ENCODE measurements at regions not wholly inside any gene's neighbourhood (a gene's known extent, or its start where the extent isn't known, plus 50 kb on each side); places are given as distances from the start of the nearest gene placed in this dataset.

DNA sequence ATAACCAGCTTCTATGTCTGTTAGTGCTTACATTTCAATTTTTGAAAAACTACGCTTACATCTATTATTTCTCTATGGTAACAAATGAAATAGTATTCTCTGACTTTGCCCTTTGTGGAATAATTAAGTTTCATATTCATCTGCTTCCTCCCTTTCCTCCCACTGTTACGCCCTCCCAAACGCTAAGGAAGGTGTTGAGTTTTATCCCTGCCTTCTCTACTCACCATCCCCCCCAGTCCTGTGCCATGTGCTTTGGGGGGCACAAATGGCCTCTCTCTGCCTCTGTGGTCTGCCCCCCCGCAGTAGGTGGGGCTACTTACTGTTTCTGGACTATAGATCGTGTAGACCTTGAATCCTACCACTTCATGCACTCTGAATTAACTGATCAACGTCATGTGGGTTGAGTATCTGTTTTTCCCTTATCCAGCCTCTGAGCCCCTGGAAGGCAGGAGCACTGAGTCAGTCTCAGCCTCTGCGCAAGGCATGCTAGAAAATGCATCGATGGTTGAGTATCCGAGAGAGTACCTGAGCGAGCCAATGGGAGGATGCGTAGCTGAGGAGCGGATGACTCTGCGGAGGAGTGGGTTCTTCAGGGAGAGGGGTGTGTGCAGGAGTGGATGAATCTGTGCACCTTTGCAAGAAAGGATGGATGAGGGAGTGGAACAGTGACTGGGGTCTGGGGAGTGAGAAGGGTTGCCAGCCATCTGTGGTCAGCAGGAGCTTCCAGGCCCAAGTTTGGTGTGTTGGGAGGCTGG lies 114.5 kb upstream of the RTL1 start:
- DNase-seq (no peak), ATAC-seq (no peak)
- H3K9me3 ChIP-seq (ENCODE audit: control insufficient read depth, low read length), result no peaks in the 10 kb centered on the region
- intact Hi-C loops (cut with DNase I), result no loop called here
- 91% methylated on average over 13 of the region's 13 CpGs for WGBS
- no peaks in the 10 kb centered on the region for H3K27me3 ChIP-seq (ENCODE audit: control insufficient read depth, insufficient read depth)
- no peak overlapping the region for H3K27ac ChIP-seq (ENCODE audit: low read length)
- no peaks in the 10 kb centered on the region for H3K4me1 ChIP-seq (ENCODE audit: control insufficient read depth, insufficient read depth, low read length)
- no peak overlapping the region for H3K4me3 ChIP-seq (ENCODE audit: low read length)

DNA sequence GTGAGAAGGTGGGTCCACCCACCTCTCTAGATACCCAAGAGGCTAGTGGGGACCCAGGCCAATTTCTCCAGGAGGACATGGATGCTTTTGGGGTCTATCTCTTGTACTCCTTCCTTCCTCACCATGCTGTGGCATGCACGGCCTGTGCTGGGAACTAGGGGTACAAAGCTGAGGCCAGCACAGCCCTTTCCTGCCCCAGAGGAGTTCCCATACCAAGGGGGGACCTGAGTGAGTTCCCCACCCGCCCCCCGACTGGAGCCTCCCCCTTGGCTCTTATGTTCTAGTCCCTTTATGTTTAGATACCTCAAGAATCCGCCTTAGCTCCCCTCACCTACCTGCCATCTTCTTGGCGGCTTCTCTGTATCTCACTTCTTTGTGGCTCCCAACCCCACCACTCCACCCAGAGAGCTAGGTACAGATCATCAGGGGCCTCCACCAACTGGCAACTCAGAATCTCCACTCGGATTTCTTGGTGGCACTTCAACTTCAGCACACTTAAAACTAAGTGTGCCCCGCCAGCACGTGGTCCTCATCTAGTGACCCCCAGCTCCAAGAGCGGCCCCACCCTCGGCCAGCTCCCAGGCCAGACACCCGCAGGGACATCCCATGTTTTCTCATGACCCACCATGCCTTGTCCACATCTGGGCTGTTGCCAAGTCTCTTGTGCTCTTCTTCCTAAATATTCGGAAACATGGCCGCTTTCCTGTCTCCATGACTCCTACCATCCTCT lies 115.2 kb upstream of the RTL1 start:
- ATAC-seq, result no peak
- no peak for DNase-seq
- H3K4me1 ChIP-seq (ENCODE audit: control insufficient read depth, insufficient read depth, low read length), result no peaks in the 10 kb centered on the region
- no peak overlapping the region for H3K27ac ChIP-seq (ENCODE audit: low read length)
- no peak overlapping the region for H3K4me3 ChIP-seq (ENCODE audit: low read length)
- intact Hi-C loops (cut with DNase I), result no loop called here
- WGBS, result 94% methylated on average over 13 of the region's 13 CpGs
- no peaks in the 10 kb centered on the region for H3K27me3 ChIP-seq (ENCODE audit: control insufficient read depth, insufficient read depth)
- no peaks in the 10 kb centered on the region for H3K9me3 ChIP-seq (ENCODE audit: control insufficient read depth, low read length)

DNA sequence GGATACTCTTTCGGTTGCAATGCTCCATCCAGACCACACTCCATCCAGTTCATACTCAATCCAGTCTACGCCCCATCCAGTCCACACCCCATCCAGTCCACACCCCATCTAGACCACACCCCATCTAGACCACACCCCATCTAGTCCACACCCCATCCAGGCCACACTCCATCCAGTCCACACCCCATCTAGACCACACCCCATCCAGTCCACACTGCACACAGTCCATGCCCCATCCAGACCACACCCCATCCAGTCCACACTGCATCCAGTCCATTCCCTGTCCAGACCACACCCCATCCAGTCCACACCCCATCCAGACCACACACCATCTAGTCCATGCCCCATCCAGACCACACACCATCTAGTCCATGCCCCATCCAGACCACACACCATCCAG lies 116.0 kb upstream of the RTL1 start:
- no peak for DNase-seq

GRCh38 chr14:101019990-101020710 lies 116.6 kb upstream of the RTL1 start:
- WGBS, result 91% methylated on average over 8 of the region's 8 CpGs
- Histone ChIP-seq H3K9me3 (ENCODE audit: control insufficient read depth, low read length) (no peaks in the 10 kb centered on the region), H3K4me1 (ENCODE audit: control insufficient read depth, insufficient read depth, low read length) (no peaks in the 10 kb centered on the region), H3K27ac (ENCODE audit: low read length) (no peak overlapping the region), H3K27me3 (ENCODE audit: control insufficient read depth, insufficient read depth) (no peaks in the 10 kb centered on the region), H3K4me3 (ENCODE audit: low read length) (no peak overlapping the region)
- intact Hi-C loops (cut with DNase I), result no loop called here
- ATAC-seq (peak in 1 of 2 donors; percentile 29), DNase-seq (no peak)

More for the DNA sequence above, 116.0 kb upstream of the RTL1 start:
- no peaks in the 10 kb centered on the region for H3K4me1 ChIP-seq (ENCODE audit: control insufficient read depth, insufficient read depth, low read length)
- WGBS, result 96% methylated on average over 2 of the region's 2 CpGs
- no peak for ATAC-seq
- intact Hi-C loops (cut with DNase I), result no loop called here
- no peak overlapping the region for H3K4me3 ChIP-seq (ENCODE audit: low read length)
- H3K27ac ChIP-seq (ENCODE audit: low read length), result no peak overlapping the region
- H3K9me3 ChIP-seq (ENCODE audit: control insufficient read depth, low read length), result no peaks in the 10 kb centered on the region
- no peaks in the 10 kb centered on the region for H3K27me3 ChIP-seq (ENCODE audit: control insufficient read depth, insufficient read depth)

GRCh38 chr14:101020834-101021370 lies 117.4 kb upstream of the RTL1 start:
- Histone ChIP-seq H3K27ac (ENCODE audit: low read length) (no peak overlapping the region), H3K9me3 (ENCODE audit: control insufficient read depth, low read length) (no peaks in the 10 kb centered on the region), H3K4me1 (ENCODE audit: control insufficient read depth, insufficient read depth, low read length) (no peaks in the 10 kb centered on the region), H3K4me3 (ENCODE audit: low read length) (no peak overlapping the region), H3K27me3 (ENCODE audit: control insufficient read depth, insufficient read depth) (no peaks in the 10 kb centered on the region)
- intact Hi-C loops (cut with DNase I), result no loop called here
- WGBS, result 85% methylated on average over 7 of the region's 7 CpGs
- ATAC-seq, result no peak
- no peak for DNase-seq

GRCh38 chr14:101022121-101022520 lies 118.6 kb upstream of the RTL1 start:
- Histone ChIP-seq H3K4me1 (ENCODE audit: control insufficient read depth, insufficient read depth, low read length) (no peaks in the 10 kb centered on the region), H3K27me3 (ENCODE audit: control insufficient read depth, insufficient read depth) (no peaks in the 10 kb centered on the region), H3K4me3 (ENCODE audit: low read length) (no peak overlapping the region), H3K27ac (ENCODE audit: low read length) (no peak overlapping the region), H3K9me3 (ENCODE audit: control insufficient read depth, low read length) (no peaks in the 10 kb centered on the region)
- intact Hi-C loops (cut with DNase I), result no loop called here
- no peak for DNase-seq
- 87% methylated on average over 8 of the region's 8 CpGs for WGBS
- ATAC-seq, result no peak

- intact Hi-C loops (cut with DNase I), result no loop called here
- Histone ChIP-seq H3K27ac (ENCODE audit: low read length) (no peak overlapping the region), H3K27me3 (ENCODE audit: control insufficient read depth, insufficient read depth) (no peaks in the 10 kb centered on the region), H3K9me3 (ENCODE audit: control insufficient read depth, low read length) (no peaks in the 10 kb centered on the region), H3K4me1 (ENCODE audit: control insufficient read depth, insufficient read depth, low read length) (no peaks in the 10 kb centered on the region), H3K4me3 (ENCODE audit: low read length) (no peak overlapping the region)
- WGBS, result 89% methylated on average over 15 of the region's 15 CpGs
- ATAC-seq (no peak), DNase-seq (peak in 1 of 3 donors; percentile 10)
Observed at GRCh38 chr14:101022916-101023435, 119.5 kb upstream of the RTL1 start.

GRCh38 chr14:101024686-101025085 lies 121.2 kb upstream of the RTL1 start:
- ATAC-seq (no peak), DNase-seq (no peak)
- Histone ChIP-seq H3K4me1 (ENCODE audit: control insufficient read depth, insufficient read depth, low read length) (no peaks in the 10 kb centered on the region), H3K9me3 (ENCODE audit: control insufficient read depth, low read length) (no peaks in the 10 kb centered on the region), H3K4me3 (ENCODE audit: low read length) (no peak overlapping the region), H3K27me3 (ENCODE audit: control insufficient read depth, insufficient read depth) (no peaks in the 10 kb centered on the region), H3K27ac (ENCODE audit: low read length) (no peak overlapping the region)
- 92% methylated on average over 11 of the region's 11 CpGs for WGBS
- intact Hi-C loops (cut with DNase I), result no loop called here

DNA sequence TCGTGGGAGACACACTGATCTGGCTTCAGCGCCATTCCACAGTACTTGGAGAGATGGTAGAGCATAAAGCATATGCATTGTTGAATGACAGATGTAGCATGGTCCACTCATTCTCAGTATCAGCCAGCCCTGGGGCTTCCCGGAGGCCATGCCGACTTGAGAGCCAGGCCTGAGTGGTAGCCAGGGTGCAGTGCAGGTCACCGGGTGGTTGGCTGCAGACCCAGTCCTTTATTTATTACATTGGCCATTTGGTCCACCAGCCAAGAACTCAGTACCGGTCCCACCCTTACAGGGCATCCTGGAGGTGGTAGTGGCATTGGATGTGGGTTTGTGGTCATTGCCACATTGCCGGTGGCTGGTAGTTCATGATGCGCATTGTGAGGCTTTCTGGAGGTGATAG lies 121.6 kb upstream of the RTL1 start:
- no peaks in the 10 kb centered on the region for H3K27me3 ChIP-seq (ENCODE audit: control insufficient read depth, insufficient read depth)
- H3K27ac ChIP-seq (ENCODE audit: low read length), result no peak overlapping the region
- ATAC-seq (no peak), DNase-seq (no peak)
- intact Hi-C loops (cut with DNase I), result no loop called here
- no peak overlapping the region for H3K4me3 ChIP-seq (ENCODE audit: low read length)
- no peaks in the 10 kb centered on the region for H3K9me3 ChIP-seq (ENCODE audit: control insufficient read depth, low read length)
- WGBS, result 89% methylated on average over 8 of the region's 8 CpGs
- no peaks in the 10 kb centered on the region for H3K4me1 ChIP-seq (ENCODE audit: control insufficient read depth, insufficient read depth, low read length)

DNA sequence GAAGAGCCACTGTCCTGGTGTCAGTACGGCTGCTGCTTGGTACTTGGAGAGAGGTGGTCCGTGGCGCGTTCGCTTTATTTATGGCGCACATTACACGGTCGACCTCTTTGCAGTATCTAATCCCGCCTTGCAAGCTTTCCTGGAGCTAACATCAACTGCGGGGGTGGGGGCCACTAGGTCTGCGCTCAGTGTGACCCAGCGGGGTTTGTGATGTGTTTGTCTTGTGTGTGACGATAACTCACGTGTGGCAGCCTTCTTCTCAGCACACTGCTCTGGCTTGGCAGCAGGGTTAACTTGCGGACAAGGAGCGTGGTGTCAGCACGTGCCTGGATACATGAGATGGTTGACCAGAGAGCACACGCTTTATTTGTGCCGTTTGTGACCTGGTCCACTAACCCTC lies 122.2 kb upstream of the RTL1 start:
- no peak for ATAC-seq
- Histone ChIP-seq H3K9me3 (ENCODE audit: control insufficient read depth, low read length) (no peaks in the 10 kb centered on the region), H3K4me1 (ENCODE audit: control insufficient read depth, insufficient read depth, low read length) (no peaks in the 10 kb centered on the region), H3K4me3 (ENCODE audit: low read length) (no peak overlapping the region), H3K27ac (ENCODE audit: low read length) (no peak overlapping the region), H3K27me3 (ENCODE audit: control insufficient read depth, insufficient read depth) (no peaks in the 10 kb centered on the region)
- no peak for DNase-seq
- intact Hi-C loops (cut with DNase I), result no loop called here
- 89% methylated on average over 19 of the region's 19 CpGs for WGBS

DNA sequence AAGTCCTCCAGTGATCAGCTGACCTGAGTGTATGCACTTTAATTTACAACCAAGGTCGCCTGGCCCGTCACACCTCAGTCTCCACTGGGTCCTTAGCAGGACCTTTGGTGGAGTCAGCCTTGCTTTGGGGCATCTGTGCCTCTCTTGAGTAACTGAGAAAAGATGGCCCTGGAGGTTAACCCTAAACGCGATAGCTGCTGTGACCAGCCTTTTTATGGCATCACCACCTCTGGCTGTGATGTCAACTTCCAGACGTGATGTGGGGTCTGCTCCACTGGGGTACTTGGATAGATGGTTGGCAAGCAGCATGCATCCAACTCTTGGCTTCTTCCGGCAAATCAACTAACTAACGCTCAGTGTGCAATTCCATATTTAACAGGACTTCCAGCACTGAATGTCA lies 122.8 kb upstream of the RTL1 start:
- no peaks in the 10 kb centered on the region for H3K9me3 ChIP-seq (ENCODE audit: control insufficient read depth, low read length)
- no peaks in the 10 kb centered on the region for H3K4me1 ChIP-seq (ENCODE audit: control insufficient read depth, insufficient read depth, low read length)
- no peaks in the 10 kb centered on the region for H3K27me3 ChIP-seq (ENCODE audit: control insufficient read depth, insufficient read depth)
- WGBS, result 91% methylated on average over 7 of the region's 7 CpGs
- ATAC-seq (no peak), DNase-seq (no peak)
- no peak overlapping the region for H3K4me3 ChIP-seq (ENCODE audit: low read length)
- no peak overlapping the region for H3K27ac ChIP-seq (ENCODE audit: low read length)
- intact Hi-C loops (cut with DNase I), result no loop called here
